Muscle layer of duodenum (tissue), 2 donors: ENCODE measurements at regions not wholly inside any gene's neighbourhood (a gene's known extent, or its start where the extent isn't known, plus 50 kb on each side); places are given as distances from the start of the nearest gene placed in this dataset.
A peak's percentile ranks its signal among the peaks of the same experiment; 100 is the strongest.

Experiments
- H3K27ac ChIP-seq: one replicate; pipeline ENCODE4 v1.7.0; 2013; ENCODE audit warnings: mild to moderate bottlenecking, low read length
- H3K27me3 ChIP-seq: one replicate; pipeline ENCODE4 v1.7.0; 2013; ENCODE audit warnings: low read depth, mild to moderate bottlenecking, control low read depth, low read length
- H3K36me3 ChIP-seq, 2 donors: one replicate each; pipeline ENCODE4 v1.7.0; 2013; ENCODE audit warnings: low read length in 2 of 2, control low read depth in 1 of 2, mild to moderate bottlenecking in 1 of 2; ENCODE audit not compliant: insufficient read depth in 2 of 2, control insufficient read depth in 1 of 2
- H3K4me1 ChIP-seq, 2 donors: one replicate each; pipeline ENCODE4 v1.7.0; 2013; ENCODE audit warnings: low read length in 2 of 2, mild to moderate bottlenecking in 2 of 2, control low read depth in 1 of 2, moderate library complexity in 1 of 2; ENCODE audit not compliant: insufficient read depth in 2 of 2, control insufficient read depth in 1 of 2
- H3K4me3 ChIP-seq, 2 donors: one replicate each; pipeline ENCODE4 v1.7.0; 2013; ENCODE audit warnings: low read length in 2 of 2, low read depth in 1 of 2, mild to moderate bottlenecking in 1 of 2
- H3K9me3 ChIP-seq, 2 donors: one replicate each; pipeline ENCODE4 v1.7.0; 2013; ENCODE audit warnings: low read length in 2 of 2, control low read depth in 1 of 2, mild to moderate bottlenecking in 1 of 2; ENCODE audit not compliant: control insufficient read depth in 1 of 2
- donor health status: healthy.

GRCh38 chr18:34550156-34550555 is 159.9 kb upstream of the DTNA start:
- Histone ChIP-seq H3K4me3 (no peak overlapping the region), H3K4me1 (no peaks in the 10 kb centered on the region), H3K27ac (no peak overlapping the region), H3K9me3 (no peaks in the 10 kb centered on the region), H3K27me3 (no peaks in the 10 kb centered on the region), H3K36me3 (no peaks in the 10 kb centered on the region)

- no peaks in the 10 kb centered on the region for H3K27me3 ChIP-seq
- no peaks in the 10 kb centered on the region for H3K4me1 ChIP-seq
- H3K36me3 ChIP-seq = no peaks in the 10 kb centered on the region
- no peaks in the 10 kb centered on the region for H3K9me3 ChIP-seq
- H3K4me3 ChIP-seq = no peak overlapping the region
- H3K27ac ChIP-seq = no peak overlapping the region
These were observed 159.2 kb upstream of the DTNA start for GRCh38 chr18:34550902-34551301.

GRCh38 chr18:34551824-34552223 is 158.3 kb upstream of the DTNA start:
- no peak overlapping the region for H3K4me3 ChIP-seq
- no peaks in the 10 kb centered on the region for H3K27me3 ChIP-seq
- no peak overlapping the region for H3K27ac ChIP-seq
- H3K9me3 ChIP-seq = no peaks in the 10 kb centered on the region
- no peaks in the 10 kb centered on the region for H3K4me1 ChIP-seq
- H3K36me3 ChIP-seq = no peaks in the 10 kb centered on the region

GRCh38 chr18:34562252-34562870 is 147.7 kb upstream of the DTNA start:
- Histone ChIP-seq H3K4me1 (no peaks in the 10 kb centered on the region), H3K4me3 (no peak overlapping the region), H3K9me3 (no peaks in the 10 kb centered on the region)

GRCh38 chr18:34567857-34568256 is 142.2 kb upstream of the DTNA start:
- no peaks in the 10 kb centered on the region for H3K4me1 ChIP-seq
- no peak overlapping the region for H3K4me3 ChIP-seq
- H3K36me3 ChIP-seq = no peaks in the 10 kb centered on the region
- H3K9me3 ChIP-seq = no peaks in the 10 kb centered on the region
- no peaks in the 10 kb centered on the region for H3K27me3 ChIP-seq
- no peak overlapping the region for H3K27ac ChIP-seq

More at GRCh38 chr18:34562252-34562870, 147.7 kb upstream of the DTNA start:
- Histone ChIP-seq H3K36me3 (no peaks in the 10 kb centered on the region), H3K27me3 (no peaks in the 10 kb centered on the region), H3K27ac (no peak overlapping the region)

DNA sequence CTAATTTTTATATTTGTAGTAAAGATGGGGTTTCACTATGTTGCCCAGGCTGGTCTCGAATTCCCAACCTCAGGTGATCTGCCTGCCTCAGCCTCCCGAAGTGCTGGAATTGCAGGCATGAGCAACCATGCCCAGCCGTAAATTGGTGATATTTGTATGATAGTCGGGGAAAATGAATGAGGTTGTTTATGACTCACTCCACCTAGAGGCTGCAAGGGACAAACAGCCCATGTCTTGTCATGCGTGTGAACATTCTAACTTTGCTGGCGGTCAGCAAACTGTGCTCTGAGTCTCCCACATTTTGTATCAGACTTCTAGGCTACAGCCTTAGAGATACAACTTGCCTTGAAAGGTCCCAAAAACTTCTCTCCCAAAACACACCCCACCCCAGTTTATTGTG is 133.5 kb upstream of the DTNA start:
- Histone ChIP-seq H3K36me3 (no peaks in the 10 kb centered on the region), H3K4me3 (no peak overlapping the region), H3K27me3 (no peaks in the 10 kb centered on the region), H3K4me1 (no peaks in the 10 kb centered on the region), H3K27ac (no peak overlapping the region), H3K9me3 (peaks cover 0 to 3% of the 10 kb centered on the region in 2 donors)

DNA sequence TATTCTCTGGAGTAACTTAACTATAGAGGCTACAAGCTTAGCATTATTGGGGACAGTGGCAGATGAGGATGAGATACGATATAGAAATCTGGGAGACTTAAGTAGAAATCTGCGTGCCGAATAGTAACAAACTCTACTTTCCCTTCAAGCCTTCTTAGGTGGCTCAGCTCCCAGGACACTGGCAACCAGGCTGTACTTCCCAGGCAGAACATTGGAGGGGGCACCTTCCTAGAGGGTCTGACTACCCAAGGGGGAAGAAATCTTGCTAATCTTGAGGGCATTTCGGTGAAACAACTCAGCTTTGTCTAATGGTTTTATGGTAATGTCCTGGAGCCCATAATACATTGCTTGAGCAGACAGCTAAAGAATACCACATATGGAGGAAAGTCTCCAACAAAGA is 126.2 kb upstream of the DTNA start:
- Histone ChIP-seq H3K36me3 (no peaks in the 10 kb centered on the region), H3K27me3 (no peaks in the 10 kb centered on the region), H3K9me3 (peaks cover 0 to 3% of the 10 kb centered on the region in 2 donors), H3K27ac (no peak overlapping the region), H3K4me1 (no peaks in the 10 kb centered on the region), H3K4me3 (no peak overlapping the region)

GRCh38 chr18:34590503-34590902 is 119.6 kb upstream of the DTNA start:
- Histone ChIP-seq H3K27me3 (no peaks in the 10 kb centered on the region), H3K4me3 (no peak overlapping the region), H3K27ac (no peak overlapping the region), H3K36me3 (no peaks in the 10 kb centered on the region), H3K9me3 (no peaks in the 10 kb centered on the region), H3K4me1 (no peaks in the 10 kb centered on the region)

DNA sequence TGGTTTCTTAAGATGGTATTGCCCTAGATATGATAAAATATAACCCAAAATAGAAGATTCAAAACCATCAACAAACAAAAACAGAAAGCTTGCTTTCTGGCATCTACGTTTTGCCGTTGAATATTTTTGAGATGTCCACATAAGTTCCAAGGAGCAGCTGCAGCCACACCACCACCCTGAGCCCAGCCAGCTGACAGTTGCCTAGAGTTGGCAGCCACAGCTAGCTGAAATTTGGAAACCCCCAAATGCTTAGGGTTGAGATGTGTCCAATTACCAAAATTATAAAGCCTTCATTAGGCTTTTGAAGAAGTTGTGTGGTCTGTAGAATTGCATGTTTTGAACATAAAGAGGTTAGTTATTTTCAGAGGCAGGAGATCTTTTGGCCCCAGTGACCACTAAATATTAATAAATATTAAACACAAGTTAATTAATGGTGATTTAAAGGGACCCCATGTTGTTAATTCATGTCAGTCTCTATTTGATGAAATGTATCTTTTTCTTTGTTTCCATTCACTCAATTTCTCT is 118.1 kb upstream of the DTNA start:
- Histone ChIP-seq H3K27me3 (no peaks in the 10 kb centered on the region), H3K9me3 (no peaks in the 10 kb centered on the region), H3K4me3 (no peak overlapping the region), H3K27ac (peak overlapping the region; percentile 94), H3K36me3 (no peaks in the 10 kb centered on the region), H3K4me1 (no peaks in the 10 kb centered on the region)

DNA sequence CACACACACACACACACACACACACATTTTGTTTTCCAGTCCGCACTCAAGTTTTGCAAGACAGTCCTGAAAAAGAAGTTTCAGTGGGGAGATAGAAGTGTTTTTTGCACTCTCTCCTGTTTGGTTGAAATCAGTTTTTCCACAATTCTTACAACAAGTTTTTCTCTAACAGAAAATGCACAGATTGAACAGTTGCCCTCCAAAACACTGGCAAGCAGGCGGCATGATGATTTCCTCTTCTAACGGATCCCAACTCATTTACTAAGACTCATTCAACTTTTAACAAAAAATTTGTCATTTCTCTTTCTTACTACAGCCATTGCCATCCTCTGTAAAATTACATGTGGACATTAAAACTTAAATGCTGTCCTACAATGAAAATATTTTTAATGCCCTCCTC is 117.6 kb upstream of the DTNA start:
- H3K4me3 ChIP-seq = peak overlapping the region; percentile 55 to 65
- H3K4me1 ChIP-seq = no peaks in the 10 kb centered on the region
- H3K9me3 ChIP-seq = no peaks in the 10 kb centered on the region
- H3K36me3 ChIP-seq = no peaks in the 10 kb centered on the region
- H3K27ac ChIP-seq = peak overlapping the region; percentile 94
- no peaks in the 10 kb centered on the region for H3K27me3 ChIP-seq

- Histone ChIP-seq H3K27ac (peak overlapping the region; percentile 94), H3K9me3 (no peaks in the 10 kb centered on the region), H3K4me3 (peak overlapping the region; percentile 55 to 65), H3K4me1 (no peaks in the 10 kb centered on the region), H3K27me3 (no peaks in the 10 kb centered on the region), H3K36me3 (no peaks in the 10 kb centered on the region)
These were observed 117.1 kb upstream of the DTNA start for GRCh38 chr18:34592961-34593382.

DNA sequence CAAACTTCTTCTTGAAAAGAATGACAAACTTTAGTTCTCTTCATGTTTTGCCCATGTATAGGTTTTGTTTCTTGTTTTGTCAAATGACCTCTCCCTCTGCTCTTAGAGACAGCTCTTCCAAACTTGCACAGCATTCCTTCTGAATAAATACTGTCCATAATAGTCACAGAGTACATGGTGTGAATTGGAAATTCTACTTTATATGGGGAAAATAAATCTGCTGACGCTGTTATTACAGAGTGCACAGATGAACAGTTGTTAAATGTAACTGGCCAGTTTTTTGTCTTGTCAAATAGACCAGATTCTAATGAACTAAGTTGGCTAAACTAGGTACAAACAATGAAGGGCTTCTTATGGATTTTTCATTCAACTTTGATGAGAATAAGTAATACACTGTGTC is 115.8 kb upstream of the DTNA start:
- H3K9me3 ChIP-seq = no peaks in the 10 kb centered on the region
- peak overlapping the region; percentile 55 to 65 for H3K4me3 ChIP-seq
- H3K36me3 ChIP-seq = no peaks in the 10 kb centered on the region
- peak overlapping the region; percentile 94 for H3K27ac ChIP-seq
- H3K27me3 ChIP-seq = no peaks in the 10 kb centered on the region
- H3K4me1 ChIP-seq = no peaks in the 10 kb centered on the region
